Upper lobe of left lung (tissue), 4 donors: ENCODE measurements at regions not wholly inside any gene's neighbourhood (a gene's known extent, or its start where the extent isn't known, plus 50 kb on each side); places are given as distances from the start of the nearest gene placed in this dataset.

Experiments
- EP300 ChIP-seq, 4 donors: sonication (generic); formaldehyde crosslinking; IDR thresholded peaks; one replicate each; pipeline ENCODE4 v1.5.1; 2017; ENCODE audit warnings: antibody characterized with exemption in 4 of 4, control low read depth in 2 of 4
- POLR2A ChIP-seq, 4 donors: fragments of 450-650 bp; IDR thresholded peaks; one replicate each; pipeline ENCODE4 v1.5.1; 2016 to 2017; ENCODE audit warnings: antibody characterized with exemption in 4 of 4, mild to moderate bottlenecking in 2 of 4

GRCh38 chr12:40515041-40515816, 177.0 kb upstream of the CNTN1 start:
- TF ChIP-seq POLR2A (IDR thresholded peaks at IDR 0.05) (no peak), EP300 (IDR thresholded peaks at IDR 0.05) (no peak)
